GM12878 (cell line): ENCODE measurements at regions not wholly inside any gene's neighbourhood (a gene's known extent, or its start where the extent isn't known, plus 50 kb on each side); places are given as distances from the start of the nearest gene placed in this dataset.

Source experiments
- ATAC-seq: fragments of 200-7000 bp; cut with Tn5 transposase; 3 replicates; pipeline ENCODE4 v1.9.1; 2020; ENCODE audit warnings: mild to moderate bottlenecking, moderate library complexity
- BruUV-seq: library from RNA; stranded (reverse); fragments of 400-500 nt; replicated peaks from 2 replicates; lab custom pipeline; 2021; lab: Mats Ljungman, UMichigan
- CTCF ChIA-PET: fragments of 300-600 bp; sonication (Branson Sonifier 250); formaldehyde crosslinking; extraction: SDS; loops from one replicate; lab custom pipeline; 2021; ENCODE audit warnings: inconsistent platforms; lab: Yijun Ruan, JAX
- POLR2A ChIA-PET: fragments of 350-600 bp; formaldehyde crosslinking; extraction: SDS; loops from one replicate; lab custom pipeline; 2021; ENCODE audit warnings: inconsistent platforms; lab: Charles Lee
- RAD21 ChIA-PET: fragments of 300-600 bp; sonication (Branson Sonifier 250); formaldehyde crosslinking; loops from one replicate; lab custom pipeline; 2023; ENCODE audit warnings: antibody characterized with exemption; ENCODE audit not compliant: unreplicated experiment; lab: Charles Lee
- SMC1A ChIA-PET: fragments of 300-600 bp; sonication (Branson Sonifier 250); formaldehyde crosslinking; loops from one replicate; lab custom pipeline; 2023; ENCODE audit not compliant: unreplicated experiment, uncharacterized antibody; lab: Charles Lee
- DNase-seq: peaks from one replicate; pipeline ENCODE4 v3.0.0-alpha.2; 2011; ENCODE audit warnings: low read depth, low spot score
- FAIRE-seq: peaks from 3 replicates; lab custom pipeline; 2011; peaks lifted over from hg19 to GRCh38; lab: Jason Lieb, UNC
- H2AFZ ChIP-seq: 2 replicates; pipeline ENCODE4 v1.6.0; 2011; ENCODE audit warnings: low read depth, low read length, control low read depth; ENCODE audit not compliant: control insufficient read depth
- H3K27ac ChIP-seq: 2 replicates; pipeline ENCODE4 v1.5.1; 2011; ENCODE audit warnings: control low read depth; ENCODE audit not compliant: control insufficient read depth, insufficient read depth
- H3K27me3 ChIP-seq, 2 experiments: replicated peaks in 1 of 2; 2 replicates each; pipeline versions ENCODE4 v1.6.0 to v1.6.1; 2011; ENCODE audit warnings: low read length in 1 of 2; ENCODE audit not compliant: control insufficient read depth in 2 of 2, insufficient read depth in 2 of 2
- H3K36me3 ChIP-seq, 2 experiments: 2 replicates each; pipeline ENCODE4 v1.5.1; 2011; ENCODE audit warnings: low read length in 1 of 2; ENCODE audit not compliant: control insufficient read depth in 2 of 2, insufficient read depth in 2 of 2
- H3K4me1 ChIP-seq: 2 replicates; pipeline ENCODE4 v1.6.1; 2011; ENCODE audit warnings: mild to moderate bottlenecking, low read length, moderate library complexity, mixed read lengths; ENCODE audit not compliant: control insufficient read depth, insufficient read depth
- H3K4me2 ChIP-seq: 2 replicates; pipeline ENCODE4 v1.6.0; 2011; ENCODE audit warnings: control low read depth; ENCODE audit not compliant: control insufficient read depth, insufficient read depth
- H3K4me3 ChIP-seq: fragments of 200-600 bp; sonication (generic); 2 replicates; pipeline ENCODE4 v1.5.1; 2016
- H3K79me2 ChIP-seq: 2 replicates; pipeline ENCODE4 v1.6.0; 2011; ENCODE audit warnings: low read length; ENCODE audit not compliant: control insufficient read depth, insufficient read depth
- H3K9ac ChIP-seq: 2 replicates; pipeline ENCODE4 v1.8.0; 2011; ENCODE audit warnings: low read length, control low read depth, mixed read lengths; ENCODE audit not compliant: control insufficient read depth, insufficient read depth
- H3K9me3 ChIP-seq: replicated peaks from 3 replicates; pipeline ENCODE4 v1.5.1; 2011; ENCODE audit warnings: mild to moderate bottlenecking, low read length; ENCODE audit not compliant: control insufficient read depth, insufficient read depth
- H4K20me1 ChIP-seq: 2 replicates; pipeline ENCODE4 v1.6.0; 2011; ENCODE audit not compliant: control insufficient read depth, insufficient read depth
- BMI1 ChIP-seq: fragments of 450-650 bp; IDR thresholded peaks from 2 replicates; pipeline ENCODE4 v1.6.1; 2016; ENCODE audit warnings: mild to moderate bottlenecking, moderate library complexity, borderline replicate concordance
- GABPA ChIP-seq: IDR thresholded peaks from 2 replicates; pipeline ENCODE4 v1.6.1; 2014; ENCODE audit warnings: antibody characterized with exemption, low read depth, mild to moderate bottlenecking, inconsistent platforms
- HDAC6 ChIP-seq: fragments of 200-600 bp; sonication (generic); IDR thresholded peaks from one replicate; pipeline ENCODE4 v1.8.0; 2017; ENCODE audit warnings: antibody characterized with exemption; ENCODE audit not compliant: unreplicated experiment
- IKZF1 ChIP-seq: fragments of 450-650 bp; conservative IDR thresholded peaks from 2 replicates; pipeline ENCODE4 v1.6.1; 2017; ENCODE audit warnings: antibody characterized with exemption, mild to moderate bottlenecking
- IKZF2 ChIP-seq, 2 experiments: fragments of 450-650 bp; IDR thresholded peaks; 2 replicates each; pipeline ENCODE4 v1.6.1; 2017; ENCODE audit warnings: mild to moderate bottlenecking in 2 of 2, moderate library complexity in 2 of 2
- KDM1A ChIP-seq: fragments of 200-600 bp; sonication (generic); IDR thresholded peaks from 2 replicates; pipeline ENCODE4 v1.6.1; 2016; ENCODE audit warnings: borderline replicate concordance
- MYB ChIP-seq: fragments of 150-350 bp; IDR thresholded peaks from 2 replicates; pipeline ENCODE4 v1.6.1; 2014; ENCODE audit warnings: mild to moderate bottlenecking, low read depth, low read length, borderline replicate concordance
- NBN ChIP-seq: fragments of 450-650 bp; IDR thresholded peaks from 2 replicates; pipeline ENCODE4 v1.6.1; 2016
- PAX8 ChIP-seq: fragments of 450-650 bp; IDR thresholded peaks from 2 replicates; pipeline ENCODE4 v1.6.1; 2017; ENCODE audit warnings: mild to moderate bottlenecking, moderate library complexity
- PML ChIP-seq: IDR thresholded peaks from 2 replicates; pipeline ENCODE4 v1.6.1; 2012; ENCODE audit warnings: low read length, inconsistent platforms
- RB1 ChIP-seq: fragments of 450-650 bp; formaldehyde crosslinking; IDR thresholded peaks from 2 replicates; pipeline ENCODE4 v1.6.1; 2017; ENCODE audit warnings: mild to moderate bottlenecking, borderline replicate concordance
- RUNX3 ChIP-seq: IDR thresholded peaks from 2 replicates; pipeline ENCODE4 v1.6.1; 2012; ENCODE audit warnings: low read length, inconsistent platforms
- SIN3A ChIP-seq: IDR thresholded peaks from 2 replicates; pipeline ENCODE4 v1.6.1; 2012; ENCODE audit warnings: low read depth, low read length, improper control_type of control experiment
- SREBF1 ChIP-seq: IDR thresholded peaks from 2 replicates; pipeline ENCODE4 v1.6.1; 2012; ENCODE audit warnings: mild to moderate bottlenecking, low read length
- TAF1 ChIP-seq: IDR thresholded peaks from 2 replicates; pipeline ENCODE4 v1.6.1; 2011; ENCODE audit warnings: mild to moderate bottlenecking, low read depth, low read length, borderline replicate concordance
- YBX1 ChIP-seq: fragments of 450-650 bp; IDR thresholded peaks from 2 replicates; pipeline ENCODE4 v1.6.1; 2016; ENCODE audit warnings: antibody characterized with exemption
- WGBS: methylation state at CpG from one replicate; pipeline ENCODE4 v1.1.6; 2016; ENCODE audit warnings: low lambda C conversion rate; ENCODE audit not compliant: insufficient replicate concordance, insufficient coverage; ENCODE audit errors: missing lambda C conversion rate; 5-methylcytosine and 5-hydroxymethylcytosine counted together
- in situ Hi-C: fragments of 300-500 bp; cut with MboI; formaldehyde crosslinking; loops from 9 replicates; pipeline ENCODE4 v1.14.3; 2018; ENCODE audit warnings: mixed read lengths
- intact Hi-C: fragments of 100-400 bp; cut with micrococcal nuclease; formaldehyde crosslinking; loops from one replicate; pipeline ENCODE4 v1.14.2; 2022; ENCODE audit not compliant: unreplicated experiment
- TF ChIP-seq, protein P1 (sequence below): fragments of 450-650 bp; IDR thresholded peaks from 2 replicates; pipeline ENCODE4 v1.6.1; 2017; ENCODE audit warnings: mild to moderate bottlenecking

DNA sequence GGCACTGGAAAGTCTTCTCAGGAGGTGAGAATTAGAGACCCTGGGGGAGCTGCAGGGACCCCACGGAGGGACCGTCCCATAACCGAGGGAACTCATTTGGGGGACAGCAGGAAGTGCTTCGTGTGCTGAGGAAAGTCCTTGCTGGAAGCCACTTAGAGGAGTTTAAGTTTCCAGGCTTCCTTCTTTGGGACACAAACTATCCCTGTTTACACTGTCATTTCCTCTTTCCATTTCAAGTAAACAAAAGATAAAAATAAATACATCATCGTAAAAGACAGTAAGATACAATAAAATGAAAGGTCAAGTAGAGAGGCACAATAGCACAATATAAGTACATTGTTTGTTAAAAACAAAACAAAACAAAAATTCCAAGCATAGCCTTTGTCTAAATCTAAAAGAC is 101.2 kb downstream of the TTLL2 start:
- in situ Hi-C loops (no loop called here), intact Hi-C loops (no loop called here)
- H4K20me1 ChIP-seq: no peaks in the 10 kb centered on the region
- no peaks in the 10 kb centered on the region; the same call in 2 of the 3 replicates for H3K9me3 ChIP-seq
- no TSS peak for BruUV-seq
- H3K27ac ChIP-seq: no peak overlapping the region
- RAD21 ChIA-PET: no interaction called here
- H3K4me1 ChIP-seq: no peaks in the 10 kb centered on the region
- SMC1A ChIA-PET: no interaction called here
- POLR2A ChIA-PET: no interaction called here
- FAIRE-seq: no peak
- no peak overlapping the region for H3K9ac ChIP-seq
- 20% methylated on average over 5 of the region's 5 CpGs for WGBS
- H3K36me3 ChIP-seq: no peaks in the 10 kb centered on the region
- CTCF ChIA-PET: no interaction called here
- H2AFZ ChIP-seq: no peak overlapping the region
- no peaks in the 10 kb centered on the region for H3K27me3 ChIP-seq
- TF ChIP-seq YBX1 (no peak), SIN3A (no peak), MYB (no peak), SREBF1 (no peak), TAF1 (no peak), PAX8 (no peak), RB1 (no peak), HDAC6 (no peak), PML (no peak), RUNX3 (no peak), BMI1 (no peak), NBN (no peak), IKZF1 (no peak), GABPA (no peak), KDM1A (no peak), IKZF2 (IDR thresholded peaks at IDR 0.05) (no peak)
- TF ChIP-seq, protein P1, sequence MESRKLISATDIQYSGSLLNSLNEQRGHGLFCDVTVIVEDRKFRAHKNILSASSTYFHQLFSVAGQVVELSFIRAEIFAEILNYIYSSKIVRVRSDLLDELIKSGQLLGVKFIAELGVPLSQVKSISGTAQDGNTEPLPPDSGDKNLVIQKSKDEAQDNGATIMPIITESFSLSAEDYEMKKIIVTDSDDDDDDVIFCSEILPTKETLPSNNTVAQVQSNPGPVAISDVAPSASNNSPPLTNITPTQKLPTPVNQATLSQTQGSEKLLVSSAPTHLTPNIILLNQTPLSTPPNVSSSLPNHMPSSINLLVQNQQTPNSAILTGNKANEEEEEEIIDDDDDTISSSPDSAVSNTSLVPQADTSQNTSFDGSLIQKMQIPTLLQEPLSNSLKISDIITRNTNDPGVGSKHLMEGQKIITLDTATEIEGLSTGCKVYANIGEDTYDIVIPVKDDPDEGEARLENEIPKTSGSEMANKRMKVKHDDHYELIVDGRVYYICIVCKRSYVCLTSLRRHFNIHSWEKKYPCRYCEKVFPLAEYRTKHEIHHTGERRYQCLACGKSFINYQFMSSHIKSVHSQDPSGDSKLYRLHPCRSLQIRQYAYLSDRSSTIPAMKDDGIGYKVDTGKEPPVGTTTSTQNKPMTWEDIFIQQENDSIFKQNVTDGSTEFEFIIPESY: no peak
- TF ChIP-seq, all 136 proteins: peak for 0
- Histone ChIP-seq H3K79me2 (no peaks in the 10 kb centered on the region), H3K4me2 (no peak overlapping the region), H3K4me3 (no peak overlapping the region)
- ATAC-seq (no peak), DNase-seq (no peak)
